ENCODE measurements at regions not wholly inside any gene's neighbourhood (a gene's known extent, or its start where the extent isn't known, plus 50 kb on each side); places are given as distances from the start of the nearest gene placed in this dataset.

DNA sequence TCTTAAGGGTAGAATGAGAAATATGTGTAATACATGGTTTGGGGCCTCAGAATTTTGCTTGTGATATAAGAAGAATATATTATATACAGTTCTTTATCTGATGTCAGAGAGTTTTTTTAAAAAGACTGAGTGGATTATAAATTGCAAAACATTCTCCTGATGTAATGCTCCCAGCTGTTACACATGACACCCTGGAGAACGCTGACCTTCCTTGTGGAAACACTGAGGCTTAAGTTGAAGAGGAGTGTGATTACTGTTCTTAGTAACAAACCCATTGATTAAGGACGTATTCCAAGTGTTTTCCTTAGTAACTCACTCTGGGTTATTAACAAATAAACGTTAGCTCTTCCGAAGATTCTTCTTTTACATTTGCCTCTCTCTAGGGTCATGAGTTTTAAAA lies 1069.3 kb upstream of the CNTNAP5 start:
- DNase-seq = no peak

GRCh38 chr2:122960759-122961641 lies 1064.1 kb upstream of the CNTNAP5 start:
- DNase-seq = no peak

GRCh38 chr2:122966461-122966860 lies 1058.6 kb upstream of the CNTNAP5 start:
- no peak for DNase-seq

GRCh38 chr2:122977580-122977979 lies 1047.5 kb upstream of the CNTNAP5 start:
- no peak for DNase-seq

GRCh38 chr2:122980671-122981070 lies 1044.4 kb upstream of the CNTNAP5 start:
- DNase-seq = peak; percentile 74

- no peak for DNase-seq
These were observed 1042.2 kb upstream of the CNTNAP5 start for GRCh38 chr2:122982936-122983335.

GRCh38 chr2:122988395-122989221 lies 1036.5 kb upstream of the CNTNAP5 start:
- DNase-seq = no peak

DNA sequence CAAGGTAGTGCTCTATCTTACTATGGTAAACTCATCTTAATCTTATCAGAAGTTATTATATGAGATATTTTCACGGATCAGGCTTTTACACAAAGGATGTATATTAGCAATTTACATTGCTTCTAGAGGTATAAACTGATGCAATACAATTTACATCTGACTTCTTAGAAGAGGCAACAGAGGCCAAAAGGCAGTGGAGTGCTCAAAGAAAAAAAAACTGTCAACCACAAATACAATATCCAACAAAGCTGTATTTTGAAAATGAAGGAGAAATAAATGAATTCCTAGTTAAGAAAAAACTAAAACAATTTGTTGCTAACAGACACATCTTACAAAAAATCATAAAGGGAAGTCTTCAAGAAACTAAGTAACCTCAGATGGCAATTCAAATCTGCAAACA lies 1031.5 kb upstream of the CNTNAP5 start:
- no peak for DNase-seq

DNA sequence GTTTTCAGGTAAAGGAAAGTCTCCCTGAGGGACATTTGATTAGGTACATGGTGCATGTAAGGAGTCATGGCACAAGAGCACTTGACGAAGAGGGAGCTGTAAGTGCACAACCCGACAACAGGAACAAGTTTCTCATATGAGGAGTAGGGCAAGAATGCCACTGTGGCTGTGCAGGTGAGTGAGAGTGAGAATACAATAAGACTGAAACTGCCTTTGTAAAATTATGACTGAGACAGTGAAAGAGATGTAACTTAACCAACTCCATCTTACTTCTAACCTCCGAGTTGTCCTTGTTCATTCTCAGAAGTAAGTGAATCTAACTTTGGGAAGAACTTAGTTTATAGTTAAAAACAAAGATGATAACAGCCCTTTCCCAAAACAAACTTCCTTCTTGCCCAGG lies 1025.8 kb upstream of the CNTNAP5 start:
- no peak for DNase-seq

DNA sequence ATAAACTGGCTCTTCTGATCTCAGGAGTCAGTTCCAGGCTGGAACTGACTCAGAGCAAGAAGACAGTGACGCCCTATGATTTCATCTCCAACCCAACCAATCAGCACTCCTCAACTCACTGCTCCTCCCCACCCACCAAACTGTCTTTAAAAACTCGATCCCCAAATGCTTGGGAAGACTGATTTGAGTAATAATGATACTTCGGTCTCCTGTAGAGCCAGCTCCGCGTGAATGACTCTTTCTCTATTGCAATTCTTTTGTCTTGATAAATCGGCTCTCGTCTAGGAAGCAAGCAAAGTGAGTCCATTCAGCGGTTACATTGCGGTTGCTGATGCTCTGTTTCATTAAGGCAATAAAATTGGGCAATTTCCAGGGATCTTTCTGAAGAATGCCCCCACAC lies 1025.3 kb upstream of the CNTNAP5 start:
- no peak for DNase-seq

DNA sequence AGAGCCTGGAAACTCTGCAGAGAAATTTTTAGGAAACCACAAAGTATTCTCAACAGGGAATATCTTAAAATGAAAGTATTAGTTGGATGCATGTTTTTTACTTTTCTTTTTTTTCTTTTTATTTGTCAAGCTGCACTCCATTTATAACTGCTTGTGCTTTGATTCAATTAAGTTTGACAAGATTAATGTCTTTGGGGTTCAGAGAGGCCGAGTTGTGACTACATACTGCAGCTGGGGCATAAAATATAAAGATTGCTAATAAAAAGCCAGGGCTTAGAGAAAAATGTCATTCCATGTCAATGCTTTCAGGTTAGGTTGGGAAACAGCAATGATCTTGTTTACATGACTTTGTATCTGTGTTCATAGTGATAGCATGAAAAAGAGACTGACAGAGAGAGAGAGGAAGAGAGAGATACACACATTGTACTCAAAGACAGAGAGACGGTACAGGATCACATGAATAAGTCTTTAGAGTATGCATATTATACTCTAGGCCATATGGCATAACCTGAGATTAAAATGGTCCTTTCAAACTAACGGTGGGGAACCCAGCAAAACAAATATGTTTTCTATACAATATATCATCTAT lies 1022.3 kb upstream of the CNTNAP5 start:
- no peak for DNase-seq

DNA sequence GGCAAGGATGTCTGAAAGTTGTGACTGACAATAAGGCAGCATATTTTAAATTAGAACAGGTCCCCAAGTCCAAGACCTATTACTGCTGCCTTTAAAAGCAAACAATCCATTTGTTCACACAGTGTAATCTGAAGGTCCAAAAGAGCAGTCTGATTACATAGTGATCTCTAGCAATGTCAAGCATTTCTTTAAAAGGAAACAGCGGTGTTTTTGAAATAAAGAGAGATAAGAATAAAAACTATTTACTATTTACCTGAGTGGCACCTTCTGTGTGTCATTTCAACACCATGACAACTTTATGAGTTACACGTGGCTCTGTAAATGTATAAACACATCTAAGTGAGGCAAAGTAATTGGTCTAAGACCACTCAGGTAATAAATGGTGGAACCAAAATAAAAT lies 1009.9 kb upstream of the CNTNAP5 start:
- DNase-seq = no peak

GRCh38 chr2:123035541-123035940 lies 989.5 kb upstream of the CNTNAP5 start:
- DNase-seq = no peak

DNA sequence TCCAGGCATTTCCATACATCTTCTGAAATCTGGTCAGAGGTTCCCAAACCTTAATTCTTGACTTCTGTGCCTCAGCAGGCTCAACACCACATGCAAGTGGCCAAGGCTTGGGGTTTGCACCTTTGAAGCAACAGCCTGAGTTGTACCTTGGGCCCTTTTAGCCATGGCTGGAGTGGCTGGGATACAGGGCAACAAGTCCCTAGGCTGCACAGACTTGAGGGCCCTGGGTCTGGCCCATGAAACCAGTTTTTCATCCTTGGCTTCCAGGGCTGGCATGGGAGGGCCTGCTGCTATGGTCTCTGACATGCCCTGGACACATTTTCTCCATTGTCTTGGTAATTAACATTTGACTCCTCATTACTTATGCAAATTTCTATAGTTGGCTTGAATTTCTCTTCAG lies 988.8 kb upstream of the CNTNAP5 start:
- no peak for DNase-seq

- DNase-seq = no peak
These were observed 984.6 kb upstream of the CNTNAP5 start for GRCh38 chr2:123040506-123040905.

GRCh38 chr2:123043458-123043857 lies 981.6 kb upstream of the CNTNAP5 start:
- no peak for DNase-seq

GRCh38 chr2:123045713-123046112 lies 979.4 kb upstream of the CNTNAP5 start:
- no peak for DNase-seq

DNA sequence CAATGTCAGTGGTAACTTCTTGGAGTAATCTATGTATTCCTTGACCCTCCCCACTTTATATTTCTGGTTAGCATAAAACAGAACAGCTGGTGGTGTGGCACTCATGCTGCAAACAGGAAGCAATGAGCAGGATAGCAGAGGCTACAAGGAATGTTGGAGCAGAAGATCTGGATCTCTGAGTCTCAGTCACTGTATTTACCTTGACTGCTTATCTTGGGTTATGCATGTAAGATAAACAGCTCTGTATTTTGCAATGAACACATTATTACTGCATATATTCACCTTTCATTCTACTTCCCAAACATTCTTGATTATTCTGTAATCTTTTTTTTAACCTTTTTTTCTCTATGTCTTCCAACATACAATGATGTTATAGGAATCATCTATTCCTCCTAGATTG lies 977.9 kb upstream of the CNTNAP5 start:
- no peak for DNase-seq

- no peak for DNase-seq
These were observed 974.0 kb upstream of the CNTNAP5 start for GRCh38 chr2:123051136-123051535.

DNA sequence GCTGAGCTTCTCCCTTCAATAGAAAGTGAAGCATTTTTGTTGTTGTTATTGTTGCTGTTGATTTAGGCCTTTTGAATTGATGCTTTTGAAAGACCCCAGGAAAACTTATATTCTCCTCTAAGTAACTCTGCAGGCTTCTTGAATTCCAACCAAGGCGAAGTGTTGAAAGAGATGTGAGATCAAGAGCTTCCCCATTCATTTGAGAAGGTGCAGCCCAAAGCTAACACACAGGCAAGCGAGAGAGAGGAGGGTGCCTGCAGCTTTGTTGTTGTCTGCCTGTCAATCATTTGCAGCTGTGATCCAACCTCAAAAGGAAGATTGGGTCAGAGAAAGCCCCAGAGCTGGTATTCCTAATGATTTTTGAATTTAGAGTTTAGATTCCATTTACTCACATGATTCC lies 963.6 kb upstream of the CNTNAP5 start:
- no peak for DNase-seq

DNA sequence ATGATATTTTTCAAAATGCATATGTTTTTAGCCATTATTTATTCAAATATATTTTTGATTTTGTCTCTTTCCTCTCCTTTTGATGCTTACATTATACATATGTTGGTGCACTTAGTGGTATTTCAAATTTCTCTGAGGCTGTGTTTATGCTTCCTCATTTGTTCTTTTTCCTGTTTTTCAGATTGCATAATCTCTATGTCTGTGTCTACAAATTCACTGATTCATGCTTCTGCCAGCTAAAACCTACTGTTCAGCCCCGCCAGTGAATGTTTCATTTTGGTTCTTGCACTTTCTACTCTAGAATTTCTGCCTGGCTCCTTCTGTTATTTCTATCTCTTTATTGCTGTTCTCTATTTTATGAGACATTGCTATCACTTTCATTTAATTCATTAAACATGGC lies 951.7 kb upstream of the CNTNAP5 start:
- DNase-seq = no peak

DNA sequence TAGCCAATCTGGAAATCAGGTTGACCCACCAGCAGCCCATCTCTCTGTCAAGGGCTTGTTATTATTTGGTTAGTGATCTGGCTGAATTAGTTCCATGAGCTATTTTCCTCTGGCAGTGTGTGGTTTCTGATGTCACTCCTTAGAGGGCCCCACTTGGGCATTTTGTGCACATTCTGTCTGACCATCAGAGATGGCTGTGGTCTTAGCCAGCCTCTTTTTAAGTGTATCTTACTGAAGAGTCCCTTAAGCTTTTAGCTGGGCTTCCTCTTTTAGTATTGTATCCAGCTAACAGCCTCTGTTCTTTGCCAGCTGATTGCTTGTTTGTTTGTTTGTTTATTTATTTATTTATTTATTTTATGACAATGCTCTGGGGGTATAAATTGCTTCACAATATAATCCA lies 951.1 kb upstream of the CNTNAP5 start:
- no peak for DNase-seq

GRCh38 chr2:123077101-123077500 lies 948.0 kb upstream of the CNTNAP5 start:
- no peak for DNase-seq

DNA sequence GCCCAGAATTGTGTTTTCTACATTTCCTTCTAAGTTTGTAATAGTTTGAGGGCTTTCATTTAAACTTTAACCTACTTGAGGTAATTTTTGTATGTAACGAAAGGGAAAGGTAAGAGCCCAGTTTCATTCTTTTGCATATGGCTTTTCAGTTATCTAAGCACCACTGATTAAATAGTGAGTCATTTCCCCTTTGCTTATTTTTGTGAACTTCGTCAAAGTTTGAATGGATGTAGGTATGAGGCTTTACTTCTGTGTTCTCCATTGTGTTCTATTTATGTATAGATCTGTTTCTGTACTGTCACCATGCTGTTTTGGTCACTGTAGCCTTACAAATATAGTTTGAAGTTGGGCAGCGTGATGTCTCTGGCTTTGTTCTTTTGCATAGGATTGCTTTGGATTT lies 944.8 kb upstream of the CNTNAP5 start:
- no peak for DNase-seq

Measured in GF-D8 (cell line).